ENCODE measurements at regions not wholly inside any gene's neighbourhood (a gene's known extent, or its start where the extent isn't known, plus 50 kb on each side); places are given as distances from the start of the nearest gene placed in this dataset.
A peak's percentile ranks its signal among the peaks of the same experiment; 100 is the strongest.

DNA sequence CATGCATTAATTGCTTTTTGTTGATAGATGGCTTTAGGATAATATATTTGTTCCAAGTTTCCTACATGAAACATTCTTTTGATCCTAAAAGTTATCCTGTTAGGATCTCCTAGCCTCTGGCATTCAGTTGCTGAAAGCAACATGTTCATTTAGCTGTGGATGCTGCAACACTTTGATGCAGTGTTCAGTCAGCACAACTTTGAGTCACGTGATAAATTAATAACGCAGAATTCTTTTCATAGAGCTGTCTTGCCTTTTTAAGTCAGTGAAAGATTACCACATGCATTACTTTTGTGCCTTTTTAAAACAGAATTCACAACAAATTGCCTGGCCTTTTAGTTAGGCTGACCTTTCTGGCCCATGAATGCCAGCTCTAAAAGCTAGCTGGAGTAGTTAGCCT is 1467.9 kb upstream of the ZEB2 start:
- POLR2A ChIA-PET, result interaction anchor here (0.6 kb wide), 1 partner anchor 78 kb away, joined by 3 read pairs; no protein-coding TSS in a partner anchor
- no peaks in the 10 kb centered on the region for H3K9me3 Mint-ChIP-seq (ENCODE audit: unreplicated experiment)
- H3K36me3 Mint-ChIP-seq (ENCODE audit: insufficient read depth, unreplicated experiment), result no peaks in the 10 kb centered on the region
- CTCF ChIA-PET, result no interaction called here
- no peak overlapping the region for H3K4me3 Mint-ChIP-seq (ENCODE audit: unreplicated experiment)
- H3K27ac Mint-ChIP-seq (ENCODE audit: low read depth, unreplicated experiment), result no peak overlapping the region
- H3K27me3 Mint-ChIP-seq (ENCODE audit: insufficient read depth, unreplicated experiment), result no peaks in the 10 kb centered on the region
- TF ChIP-seq, protein P1, sequence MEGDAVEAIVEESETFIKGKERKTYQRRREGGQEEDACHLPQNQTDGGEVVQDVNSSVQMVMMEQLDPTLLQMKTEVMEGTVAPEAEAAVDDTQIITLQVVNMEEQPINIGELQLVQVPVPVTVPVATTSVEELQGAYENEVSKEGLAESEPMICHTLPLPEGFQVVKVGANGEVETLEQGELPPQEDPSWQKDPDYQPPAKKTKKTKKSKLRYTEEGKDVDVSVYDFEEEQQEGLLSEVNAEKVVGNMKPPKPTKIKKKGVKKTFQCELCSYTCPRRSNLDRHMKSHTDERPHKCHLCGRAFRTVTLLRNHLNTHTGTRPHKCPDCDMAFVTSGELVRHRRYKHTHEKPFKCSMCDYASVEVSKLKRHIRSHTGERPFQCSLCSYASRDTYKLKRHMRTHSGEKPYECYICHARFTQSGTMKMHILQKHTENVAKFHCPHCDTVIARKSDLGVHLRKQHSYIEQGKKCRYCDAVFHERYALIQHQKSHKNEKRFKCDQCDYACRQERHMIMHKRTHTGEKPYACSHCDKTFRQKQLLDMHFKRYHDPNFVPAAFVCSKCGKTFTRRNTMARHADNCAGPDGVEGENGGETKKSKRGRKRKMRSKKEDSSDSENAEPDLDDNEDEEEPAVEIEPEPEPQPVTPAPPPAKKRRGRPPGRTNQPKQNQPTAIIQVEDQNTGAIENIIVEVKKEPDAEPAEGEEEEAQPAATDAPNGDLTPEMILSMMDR (IDR thresholded peaks at IDR 0.05; ENCODE audit: unreplicated experiment), result no peak
- BruUV-seq (replicated peaks), result no TSS peak
- intact Hi-C loops (cut with micrococcal nuclease), result no loop called here
- no peak for DNase-seq (ENCODE audit: unreplicated experiment)
- peaks cover 6% of the 10 kb centered on the region for H3K4me1 Mint-ChIP-seq (ENCODE audit: insufficient read depth, unreplicated experiment)

DNA sequence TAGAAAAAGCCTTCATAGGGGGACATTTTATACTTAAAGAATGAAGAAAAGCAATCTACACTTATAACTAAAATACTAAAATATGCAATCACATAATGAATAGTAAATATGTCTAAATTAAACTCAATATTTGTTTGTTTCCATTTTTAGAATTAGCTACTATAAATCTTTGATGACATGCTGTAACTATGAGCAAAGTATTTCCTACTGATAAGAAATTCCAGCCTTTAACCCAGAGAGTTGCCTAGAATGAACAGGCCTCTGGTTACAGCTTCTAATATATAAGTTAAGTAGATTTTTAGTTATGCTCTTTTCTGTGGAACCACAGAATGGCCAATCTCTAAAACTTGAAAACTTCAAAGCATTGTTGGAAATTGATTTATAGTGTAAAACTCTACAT is 1465.6 kb upstream of the ZEB2 start:
- ChIA-PET CTCF (no interaction called here), POLR2A (no interaction called here)
- Mint-ChIP-seq H3K27ac (ENCODE audit: low read depth, unreplicated experiment) (no peak overlapping the region), H3K4me3 (ENCODE audit: unreplicated experiment) (no peak overlapping the region), H3K9me3 (ENCODE audit: unreplicated experiment) (no peaks in the 10 kb centered on the region), H3K27me3 (ENCODE audit: insufficient read depth, unreplicated experiment) (no peaks in the 10 kb centered on the region), H3K4me1 (ENCODE audit: insufficient read depth, unreplicated experiment) (peaks cover 6% of the 10 kb centered on the region), H3K36me3 (ENCODE audit: insufficient read depth, unreplicated experiment) (no peaks in the 10 kb centered on the region)
- intact Hi-C loops (cut with micrococcal nuclease), result no loop called here
- no TSS peak for BruUV-seq (replicated peaks)
- no peak for DNase-seq (ENCODE audit: unreplicated experiment)
- TF ChIP-seq, protein P1 (IDR thresholded peaks at IDR 0.05; ENCODE audit: unreplicated experiment), result no peak

DNA sequence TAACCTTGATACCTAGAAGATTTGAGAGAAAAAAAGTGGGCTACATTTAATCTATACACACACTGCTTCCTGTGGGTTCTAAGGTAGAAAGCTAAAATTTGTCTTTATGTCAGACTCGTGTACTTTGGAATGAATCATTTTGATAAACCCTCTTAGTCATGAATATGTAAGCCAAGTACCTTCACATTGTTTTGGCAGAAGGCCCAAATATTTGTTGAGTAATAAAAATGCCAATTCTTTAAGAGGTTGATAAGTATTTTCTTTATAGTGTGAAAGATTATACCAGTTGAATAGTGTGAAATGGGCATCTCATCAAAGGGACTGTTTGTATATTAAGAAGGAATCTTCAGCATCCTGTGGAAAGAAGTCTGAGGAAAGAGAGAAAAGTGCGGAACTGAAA is 1464.7 kb upstream of the ZEB2 start:
- ChIA-PET CTCF (no interaction called here), POLR2A (no interaction called here)
- TF ChIP-seq, protein P1 (IDR thresholded peaks at IDR 0.05; ENCODE audit: unreplicated experiment), result no peak
- intact Hi-C loops (cut with micrococcal nuclease), result no loop called here
- H3K27me3 Mint-ChIP-seq (ENCODE audit: insufficient read depth, unreplicated experiment), result no peaks in the 10 kb centered on the region
- DNase-seq (ENCODE audit: unreplicated experiment), result peak; percentile 85
- H3K4me1 Mint-ChIP-seq (ENCODE audit: insufficient read depth, unreplicated experiment), result peaks cover 6% of the 10 kb centered on the region
- H3K27ac Mint-ChIP-seq (ENCODE audit: low read depth, unreplicated experiment), result no peak overlapping the region
- BruUV-seq (replicated peaks), result no TSS peak
- H3K36me3 Mint-ChIP-seq (ENCODE audit: insufficient read depth, unreplicated experiment), result no peaks in the 10 kb centered on the region
- H3K9me3 Mint-ChIP-seq (ENCODE audit: unreplicated experiment), result no peaks in the 10 kb centered on the region
- H3K4me3 Mint-ChIP-seq (ENCODE audit: unreplicated experiment), result no peak overlapping the region

DNA sequence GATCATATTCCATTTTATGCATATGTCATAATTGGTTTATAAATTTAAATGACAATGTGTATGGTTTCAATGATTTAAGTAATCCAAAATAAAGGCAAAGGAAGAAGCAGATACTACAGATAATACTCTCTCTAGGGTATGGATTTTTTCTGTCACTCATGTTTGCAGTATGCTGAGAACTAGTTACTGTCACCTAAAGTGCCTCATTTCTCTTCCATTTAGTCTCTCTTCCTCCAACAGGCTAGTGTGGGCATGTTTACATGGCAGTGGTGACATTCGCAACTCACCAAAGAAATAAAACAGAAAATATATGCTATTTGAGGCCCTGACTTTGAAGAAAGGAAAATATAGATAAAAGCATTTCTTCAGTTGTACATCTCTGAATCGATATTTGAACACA is 1460.4 kb upstream of the ZEB2 start:
- intact Hi-C loops (cut with micrococcal nuclease), result no loop called here
- no peaks in the 10 kb centered on the region for H3K36me3 Mint-ChIP-seq (ENCODE audit: insufficient read depth, unreplicated experiment)
- no TSS peak for BruUV-seq (replicated peaks)

More for the DNA sequence above, 1460.4 kb upstream of the ZEB2 start:
- ChIA-PET CTCF (no interaction called here), POLR2A (no interaction called here)
- H3K27me3 Mint-ChIP-seq (ENCODE audit: insufficient read depth, unreplicated experiment), result no peaks in the 10 kb centered on the region
- H3K27ac Mint-ChIP-seq (ENCODE audit: low read depth, unreplicated experiment), result no peak overlapping the region
- TF ChIP-seq, protein P1 (IDR thresholded peaks at IDR 0.05; ENCODE audit: unreplicated experiment), result no peak
- H3K9me3 Mint-ChIP-seq (ENCODE audit: unreplicated experiment), result no peaks in the 10 kb centered on the region
- no peak overlapping the region for H3K4me3 Mint-ChIP-seq (ENCODE audit: unreplicated experiment)
- DNase-seq (ENCODE audit: unreplicated experiment), result no peak
- H3K4me1 Mint-ChIP-seq (ENCODE audit: insufficient read depth, unreplicated experiment), result peaks cover 6% of the 10 kb centered on the region

All from MCF 10A (cell line).